ENCODE measurements at regions not wholly inside any gene's neighbourhood (a gene's known extent, or its start where the extent isn't known, plus 50 kb on each side); places are given as distances from the start of the nearest gene placed in this dataset.

GRCh38 chr11:127362754-127363308 lies 362.3 kb upstream of the KIRREL3 start:
- DNase-seq: no peak

DNA sequence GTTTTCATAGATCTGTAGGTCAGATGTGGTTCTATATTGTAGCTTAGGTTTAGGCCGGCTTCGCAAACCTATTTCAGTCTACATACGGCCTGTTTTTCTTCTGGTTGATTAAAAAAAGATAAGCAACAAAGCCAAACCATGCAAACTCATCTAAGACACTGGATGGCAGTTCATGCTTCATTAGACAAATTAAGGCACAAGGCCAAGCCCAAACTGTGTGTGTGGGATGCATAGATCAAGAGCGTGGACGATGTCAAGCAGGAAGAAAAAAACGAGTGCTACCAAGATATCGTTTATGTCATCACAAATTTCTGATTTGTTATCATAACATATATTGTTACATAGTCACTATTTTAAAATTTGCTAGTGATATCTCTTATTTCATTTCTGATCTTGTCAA lies 357.6 kb upstream of the KIRREL3 start:
- no peak for DNase-seq

- DNase-seq: no peak
Measured at GRCh38 chr11:127350476-127350875, 349.9 kb upstream of the KIRREL3 start.

GRCh38 chr11:127345819-127346459 lies 345.4 kb upstream of the KIRREL3 start:
- DNase-seq: no peak

GRCh38 chr11:127340438-127340837 lies 339.9 kb upstream of the KIRREL3 start:
- no peak for DNase-seq

DNA sequence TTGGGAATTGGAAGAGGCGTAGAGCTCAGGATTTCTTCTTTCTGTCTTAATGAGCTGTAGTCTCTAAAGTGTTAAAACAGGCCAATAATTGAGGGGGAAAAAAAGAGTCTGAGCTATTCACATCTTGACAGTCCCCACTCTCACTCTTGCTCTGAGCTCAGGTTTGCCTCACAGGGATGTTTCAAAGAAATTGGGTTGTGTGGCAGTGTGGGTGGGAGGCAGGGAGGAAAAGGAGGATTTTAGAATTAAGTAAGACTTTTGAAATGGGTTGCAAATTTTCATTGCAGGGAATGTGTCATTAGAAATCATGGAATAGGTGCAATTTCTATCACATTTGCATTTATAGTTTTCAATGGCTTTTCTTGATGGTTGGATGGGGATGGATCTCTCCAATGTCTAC lies 338.8 kb upstream of the KIRREL3 start:
- no peak for DNase-seq

- DNase-seq: no peak
Measured at GRCh38 chr11:127338380-127339259, 338.1 kb upstream of the KIRREL3 start.

GRCh38 chr11:127334466-127334865 lies 333.9 kb upstream of the KIRREL3 start:
- no peak for DNase-seq

DNA sequence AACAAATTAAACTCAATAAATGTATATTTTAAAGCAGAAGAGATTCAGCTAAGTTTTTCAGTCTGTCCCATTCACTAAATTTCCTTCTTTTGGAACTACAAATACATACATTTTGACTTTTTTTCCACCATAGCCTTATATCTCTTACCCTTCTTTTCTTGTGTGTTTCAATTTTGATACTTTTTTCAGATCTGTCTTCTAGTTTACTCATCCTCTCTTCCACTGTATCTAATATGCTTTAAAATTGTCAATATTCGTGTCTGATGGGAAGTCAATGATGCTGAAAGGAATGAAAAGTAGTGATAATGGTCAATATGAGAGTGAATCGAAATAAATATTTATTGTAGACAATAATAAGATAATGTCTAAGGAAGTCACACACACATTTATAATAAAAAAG lies 332.3 kb upstream of the KIRREL3 start:
- DNase-seq: no peak

DNA sequence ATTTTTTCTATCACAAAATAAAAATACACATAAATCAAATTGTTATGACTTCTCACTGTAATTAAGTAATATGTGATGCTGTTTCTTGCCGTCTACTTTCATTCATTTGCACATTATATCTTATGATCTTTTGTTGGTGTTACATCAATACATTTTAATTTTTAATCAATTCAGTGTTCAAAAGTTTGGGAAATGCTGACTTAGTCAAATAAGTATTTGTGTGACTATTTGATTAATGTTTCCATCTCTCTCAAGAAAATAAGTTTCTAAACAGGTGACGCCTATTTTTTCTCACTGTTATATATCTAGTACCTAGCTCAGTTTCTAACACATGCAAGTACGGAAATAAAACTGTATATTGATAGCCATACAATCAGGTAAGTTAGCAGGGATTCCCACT lies 329.5 kb upstream of the KIRREL3 start:
- DNase-seq: no peak

GRCh38 chr11:127308291-127308690 lies 307.7 kb upstream of the KIRREL3 start:
- no peak for DNase-seq

GRCh38 chr11:127307700-127308099 lies 307.1 kb upstream of the KIRREL3 start:
- no peak for DNase-seq

DNA sequence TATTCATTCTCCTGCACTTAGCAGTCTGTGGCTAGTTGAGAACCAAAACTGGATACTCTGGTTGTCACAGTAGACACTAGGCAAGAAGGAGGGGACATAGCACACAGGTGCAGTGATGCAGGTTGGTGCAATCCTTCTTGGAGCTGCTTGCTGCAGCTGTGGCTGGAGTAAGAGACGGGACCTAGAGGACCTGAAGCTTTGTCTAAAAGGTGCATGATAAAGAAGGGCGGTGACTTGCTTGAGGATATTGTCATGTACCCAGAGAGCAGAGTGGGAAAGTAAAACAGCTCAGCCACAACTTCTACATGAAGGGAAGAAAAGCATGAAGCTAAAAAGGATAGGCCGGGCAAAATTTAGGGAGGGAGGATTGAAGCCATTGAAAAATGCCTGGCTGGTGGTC lies 304.1 kb upstream of the KIRREL3 start:
- DNase-seq: no peak

DNA sequence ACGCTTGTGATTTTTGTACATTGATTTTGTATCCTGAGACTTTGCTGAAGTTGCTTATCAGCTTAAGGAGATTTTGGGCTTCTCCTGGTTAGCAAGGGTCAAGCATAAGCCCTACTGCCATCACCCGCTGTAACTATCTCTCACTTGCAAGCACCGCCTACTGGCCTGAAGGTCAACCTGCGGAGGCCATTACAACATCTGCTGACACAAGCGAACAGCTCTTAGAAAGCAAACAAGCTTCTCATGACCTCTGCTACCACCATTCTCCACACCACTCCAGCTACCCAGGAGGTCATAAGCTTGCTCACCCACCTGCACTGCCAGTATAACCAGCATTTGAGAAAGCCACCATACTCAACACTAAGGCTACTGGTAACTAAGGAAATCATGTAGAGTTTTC lies 288.4 kb upstream of the KIRREL3 start:
- DNase-seq: no peak

DNA sequence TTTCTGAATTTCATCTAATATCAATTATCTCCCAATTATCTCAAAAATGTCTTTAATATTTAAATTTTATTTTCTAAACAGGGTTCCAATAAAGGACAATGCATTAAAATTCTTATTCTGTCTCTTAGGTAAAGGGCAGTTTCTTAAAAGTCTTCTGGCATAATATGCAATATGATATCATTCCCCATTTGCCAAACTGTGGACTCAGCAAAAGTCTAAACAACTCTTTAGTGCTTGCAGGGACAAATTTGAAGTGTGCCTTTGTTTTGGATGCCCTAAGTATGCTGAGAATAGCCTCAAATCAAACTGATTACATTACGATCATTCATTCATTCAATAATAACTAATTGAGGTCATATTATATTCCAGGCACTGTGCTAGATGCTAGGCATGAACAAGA lies 281.0 kb upstream of the KIRREL3 start:
- no peak for DNase-seq

DNA sequence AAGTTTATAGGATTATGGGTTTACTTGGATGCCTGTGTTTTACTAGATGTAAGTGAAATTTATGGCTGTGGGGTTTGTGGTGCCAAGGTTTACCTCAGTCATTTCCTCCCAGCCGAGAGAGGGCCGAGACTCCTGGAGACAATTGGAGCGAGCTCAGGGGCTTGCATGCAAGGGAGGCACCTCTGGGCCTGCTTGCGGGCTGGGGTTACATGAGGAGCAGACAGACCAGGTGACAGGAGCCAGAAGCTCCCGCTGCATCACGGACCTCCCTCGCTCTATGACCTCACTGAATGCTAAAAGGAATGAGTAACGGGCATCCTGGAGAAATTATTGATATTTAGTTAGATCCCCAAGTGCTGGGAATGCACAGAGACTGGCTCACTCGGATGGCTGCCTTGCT lies 275.2 kb upstream of the KIRREL3 start:
- no peak for DNase-seq

GRCh38 chr11:127274328-127274676 lies 273.7 kb upstream of the KIRREL3 start:
- no peak for DNase-seq

- no peak for DNase-seq
Measured at GRCh38 chr11:127273593-127274327, 273.2 kb upstream of the KIRREL3 start.

- DNase-seq: no peak
Measured at GRCh38 chr11:127270851-127271250, 270.3 kb upstream of the KIRREL3 start.

- DNase-seq: no peak
Measured at GRCh38 chr11:127269911-127270310, 269.3 kb upstream of the KIRREL3 start.

DNA sequence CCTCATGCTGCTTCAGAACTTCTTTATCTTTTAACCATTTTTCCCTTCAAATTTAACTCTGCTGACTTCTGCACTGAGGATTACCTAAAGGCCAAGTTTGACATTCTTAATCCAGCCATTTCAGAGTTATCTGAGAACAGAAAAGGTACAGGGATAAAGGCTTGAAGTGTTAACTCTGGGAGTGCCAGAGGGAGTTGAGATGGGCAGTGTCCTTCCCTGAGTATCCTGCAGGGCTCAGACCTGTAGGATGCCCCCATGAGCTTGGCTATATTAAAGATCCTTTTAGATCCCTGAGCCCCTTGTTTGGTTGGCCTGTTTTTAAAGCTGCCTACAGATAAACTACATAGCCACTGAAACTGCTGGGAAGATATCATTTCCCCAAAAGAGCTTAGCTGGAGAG lies 268.4 kb upstream of the KIRREL3 start:
- no peak for DNase-seq

- no peak for DNase-seq
Measured at GRCh38 chr11:127268521-127268920, 268.0 kb upstream of the KIRREL3 start.

- DNase-seq: no peak
Measured at GRCh38 chr11:127259102-127259501, 258.5 kb upstream of the KIRREL3 start.

DNA sequence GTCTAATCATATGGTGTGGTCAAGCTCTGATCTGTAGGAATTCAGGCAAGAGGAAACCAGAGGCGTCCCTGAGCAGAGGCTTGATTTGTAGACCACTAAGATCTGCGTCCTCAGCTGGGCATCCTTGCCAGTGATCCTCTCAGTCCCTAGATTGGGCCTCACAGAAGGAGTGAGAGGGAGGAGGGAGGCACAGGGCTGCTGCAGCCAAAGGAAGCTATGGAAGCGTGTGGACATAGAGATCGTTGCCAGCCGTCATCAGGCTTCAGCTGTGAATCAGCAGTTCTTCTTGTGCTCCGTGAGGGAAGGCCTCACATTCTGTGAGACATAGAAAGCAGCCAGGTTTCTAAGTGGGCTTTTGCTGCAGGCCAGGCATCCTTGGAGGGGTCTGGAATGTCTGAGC lies 254.6 kb upstream of the KIRREL3 start:
- no peak for DNase-seq
